Right renal cortex interstitium (tissue), 3 donors: ENCODE measurements at regions not wholly inside any gene's neighbourhood (a gene's known extent, or its start where the extent isn't known, plus 50 kb on each side); places are given as distances from the start of the nearest gene placed in this dataset.
"Not testable (repeated sequence)": the region's sequence is repeated elsewhere in the genome, so short reads cannot be mapped to it uniquely, and the experiment has no call there.

ENCODE experiments used
- DNase-seq, 3 donors: peaks; one replicate each; pipeline ENCODE4 v3.0.0-alpha.2; 2013; ENCODE audit warnings: low read depth in 3 of 3, low spot score in 2 of 3

- DNase-seq, result no peak
These were observed 219.4 kb downstream of the MAF start for GRCh38 chr16:79380995-79381602.

GRCh38 chr16:79379095-79379494, 221.4 kb downstream of the MAF start:
- DNase-seq, result no peak

- DNase-seq, result not testable (repeated sequence)
These were observed 223.5 kb downstream of the MAF start for GRCh38 chr16:79377082-79377481.

GRCh38 chr16:79375351-79375750, 225.2 kb downstream of the MAF start:
- no peak for DNase-seq

- no peak for DNase-seq
These were observed 227.9 kb downstream of the MAF start for GRCh38 chr16:79372503-79373184.

- no peak for DNase-seq
These were observed 229.8 kb downstream of the MAF start for GRCh38 chr16:79370736-79371135.

GRCh38 chr16:79369796-79370195, 230.7 kb downstream of the MAF start:
- DNase-seq, result no peak

- DNase-seq, result no peak
These were observed 232.7 kb downstream of the MAF start for GRCh38 chr16:79367822-79368221.

GRCh38 chr16:79366635-79367034, 233.9 kb downstream of the MAF start:
- no peak for DNase-seq

GRCh38 chr16:79365702-79366101, 234.8 kb downstream of the MAF start:
- no peak for DNase-seq

- DNase-seq, result no peak
These were observed 237.1 kb downstream of the MAF start for GRCh38 chr16:79363484-79363883.

- no peak for DNase-seq
These were observed 237.5 kb downstream of the MAF start for GRCh38 chr16:79363035-79363434.

- DNase-seq, result no peak
These were observed 238.1 kb downstream of the MAF start for GRCh38 chr16:79362300-79362970.

GRCh38 chr16:79361132-79361751, 239.3 kb downstream of the MAF start:
- DNase-seq, result no peak

GRCh38 chr16:79360267-79360666, 240.3 kb downstream of the MAF start:
- DNase-seq, result no peak

GRCh38 chr16:79359082-79359481, 241.5 kb downstream of the MAF start:
- DNase-seq, result no peak

- no peak for DNase-seq
These were observed 242.3 kb downstream of the MAF start for GRCh38 chr16:79358188-79358587.

- DNase-seq, result no peak
These were observed 244.8 kb downstream of the MAF start for GRCh38 chr16:79355600-79356358.

GRCh38 chr16:79351927-79352326, 248.6 kb downstream of the MAF start:
- DNase-seq, result no peak

GRCh38 chr16:79349803-79350202, 250.7 kb downstream of the MAF start:
- DNase-seq, result no peak
